ENCODE measurements at regions not wholly inside any gene's neighbourhood (a gene's known extent, or its start where the extent isn't known, plus 50 kb on each side); places are given as distances from the start of the nearest gene placed in this dataset.

DNA sequence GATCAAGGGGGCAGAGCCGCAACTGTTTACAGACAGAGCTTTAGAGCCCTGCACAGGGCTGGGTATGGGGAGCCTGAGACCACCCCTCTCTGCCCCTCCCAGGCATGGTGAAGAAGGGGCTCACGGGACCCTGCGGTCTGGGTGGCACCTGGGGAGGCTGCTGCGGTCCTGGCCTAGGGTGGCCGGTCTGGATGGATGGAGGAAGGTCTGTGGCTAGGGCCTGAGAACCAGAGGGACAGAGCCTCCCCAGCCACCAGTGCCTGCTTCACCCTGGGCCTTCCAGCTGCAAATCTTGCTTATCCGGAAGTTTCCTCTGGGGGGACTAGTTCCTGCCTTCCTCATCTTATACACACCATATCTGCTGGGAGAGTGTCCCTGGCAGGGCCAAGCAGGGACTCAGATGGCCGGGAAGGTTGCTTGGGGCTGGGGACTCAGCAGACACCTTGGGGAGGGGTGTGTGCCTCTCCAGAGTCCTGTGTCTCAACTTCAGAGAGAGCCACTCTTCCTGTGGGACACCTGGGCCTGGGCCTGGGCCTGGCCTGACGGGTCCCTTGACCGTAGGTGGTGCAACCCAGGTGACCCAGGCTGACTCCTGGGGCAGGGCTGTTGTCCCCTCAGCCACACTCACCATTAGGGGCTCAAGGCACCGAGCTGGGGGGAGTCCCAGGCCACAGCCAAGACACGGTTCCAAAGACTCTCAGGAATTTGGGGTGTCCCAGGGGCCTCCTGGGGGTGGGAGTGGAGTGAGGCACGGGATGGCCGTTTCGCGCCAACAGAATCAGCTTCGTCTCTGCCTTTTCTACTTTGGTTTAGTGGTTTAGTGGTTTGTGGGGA is 52.0 kb upstream of the ACTRT2 start:
- no peak for TF ChIP-seq CTCF (IDR thresholded peaks at IDR 0.05; ENCODE audit: low read depth, low read length, poor library complexity, severe bottlenecking)
- no peak for TF ChIP-seq EZH2phosphoT487 (IDR thresholded peaks at IDR 0.05; ENCODE audit: borderline replicate concordance, low read length)

All from DOHH2 (cell line).